HL-60 (cell line): ENCODE measurements at regions not wholly inside any gene's neighbourhood (a gene's known extent, or its start where the extent isn't known, plus 50 kb on each side); places are given as distances from the start of the nearest gene placed in this dataset.

ENCODE experiments used
- GABPA ChIP-seq: IDR thresholded peaks from 2 replicates; pipeline ENCODE4 v1.6.1; 2012; ENCODE audit warnings: low read depth
- POLR2AphosphoS5 ChIP-seq: IDR thresholded peaks from 2 replicates; pipeline ENCODE4 v1.6.1; 2012; ENCODE audit warnings: low read depth
- SPI1 ChIP-seq: IDR thresholded peaks from 2 replicates; pipeline ENCODE4 v1.6.1; 2012; ENCODE audit warnings: low read depth, mild to moderate bottlenecking, borderline replicate concordance
- TF ChIP-seq, protein P1 (sequence below): IDR thresholded peaks from one replicate; pipeline ENCODE4 v1.5.1; 2011; ENCODE audit warnings: low read length, control low read depth, inconsistent platforms; ENCODE audit not compliant: insufficient read depth
- TF ChIP-seq, protein P2 (sequence below): IDR thresholded peaks from 2 replicates; pipeline ENCODE4 v1.6.1; 2012; ENCODE audit warnings: low read depth; ENCODE audit not compliant: insufficient replicate concordance

DNA sequence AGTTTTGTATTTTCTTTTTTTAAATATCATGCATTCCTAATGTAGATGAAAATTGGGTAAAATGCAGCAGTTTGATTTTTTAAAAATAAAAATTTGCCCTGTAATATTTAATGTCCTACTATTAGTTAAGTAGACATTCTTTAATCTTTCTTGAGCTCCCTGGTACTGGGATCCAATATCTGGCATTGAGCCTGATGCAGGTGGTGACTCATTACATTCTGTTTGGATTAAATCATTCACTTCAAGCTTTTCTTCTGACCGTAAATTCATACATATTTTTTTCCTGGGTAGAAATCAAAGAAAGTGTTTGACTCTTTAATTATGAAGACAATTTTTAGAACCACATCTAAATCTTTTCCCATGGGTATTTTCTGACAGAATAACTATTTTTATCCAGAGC, 768.8 kb upstream of the SLC35B3 start:
- TF ChIP-seq, protein P1, sequence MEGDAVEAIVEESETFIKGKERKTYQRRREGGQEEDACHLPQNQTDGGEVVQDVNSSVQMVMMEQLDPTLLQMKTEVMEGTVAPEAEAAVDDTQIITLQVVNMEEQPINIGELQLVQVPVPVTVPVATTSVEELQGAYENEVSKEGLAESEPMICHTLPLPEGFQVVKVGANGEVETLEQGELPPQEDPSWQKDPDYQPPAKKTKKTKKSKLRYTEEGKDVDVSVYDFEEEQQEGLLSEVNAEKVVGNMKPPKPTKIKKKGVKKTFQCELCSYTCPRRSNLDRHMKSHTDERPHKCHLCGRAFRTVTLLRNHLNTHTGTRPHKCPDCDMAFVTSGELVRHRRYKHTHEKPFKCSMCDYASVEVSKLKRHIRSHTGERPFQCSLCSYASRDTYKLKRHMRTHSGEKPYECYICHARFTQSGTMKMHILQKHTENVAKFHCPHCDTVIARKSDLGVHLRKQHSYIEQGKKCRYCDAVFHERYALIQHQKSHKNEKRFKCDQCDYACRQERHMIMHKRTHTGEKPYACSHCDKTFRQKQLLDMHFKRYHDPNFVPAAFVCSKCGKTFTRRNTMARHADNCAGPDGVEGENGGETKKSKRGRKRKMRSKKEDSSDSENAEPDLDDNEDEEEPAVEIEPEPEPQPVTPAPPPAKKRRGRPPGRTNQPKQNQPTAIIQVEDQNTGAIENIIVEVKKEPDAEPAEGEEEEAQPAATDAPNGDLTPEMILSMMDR = no peak
- TF ChIP-seq, protein P2, sequence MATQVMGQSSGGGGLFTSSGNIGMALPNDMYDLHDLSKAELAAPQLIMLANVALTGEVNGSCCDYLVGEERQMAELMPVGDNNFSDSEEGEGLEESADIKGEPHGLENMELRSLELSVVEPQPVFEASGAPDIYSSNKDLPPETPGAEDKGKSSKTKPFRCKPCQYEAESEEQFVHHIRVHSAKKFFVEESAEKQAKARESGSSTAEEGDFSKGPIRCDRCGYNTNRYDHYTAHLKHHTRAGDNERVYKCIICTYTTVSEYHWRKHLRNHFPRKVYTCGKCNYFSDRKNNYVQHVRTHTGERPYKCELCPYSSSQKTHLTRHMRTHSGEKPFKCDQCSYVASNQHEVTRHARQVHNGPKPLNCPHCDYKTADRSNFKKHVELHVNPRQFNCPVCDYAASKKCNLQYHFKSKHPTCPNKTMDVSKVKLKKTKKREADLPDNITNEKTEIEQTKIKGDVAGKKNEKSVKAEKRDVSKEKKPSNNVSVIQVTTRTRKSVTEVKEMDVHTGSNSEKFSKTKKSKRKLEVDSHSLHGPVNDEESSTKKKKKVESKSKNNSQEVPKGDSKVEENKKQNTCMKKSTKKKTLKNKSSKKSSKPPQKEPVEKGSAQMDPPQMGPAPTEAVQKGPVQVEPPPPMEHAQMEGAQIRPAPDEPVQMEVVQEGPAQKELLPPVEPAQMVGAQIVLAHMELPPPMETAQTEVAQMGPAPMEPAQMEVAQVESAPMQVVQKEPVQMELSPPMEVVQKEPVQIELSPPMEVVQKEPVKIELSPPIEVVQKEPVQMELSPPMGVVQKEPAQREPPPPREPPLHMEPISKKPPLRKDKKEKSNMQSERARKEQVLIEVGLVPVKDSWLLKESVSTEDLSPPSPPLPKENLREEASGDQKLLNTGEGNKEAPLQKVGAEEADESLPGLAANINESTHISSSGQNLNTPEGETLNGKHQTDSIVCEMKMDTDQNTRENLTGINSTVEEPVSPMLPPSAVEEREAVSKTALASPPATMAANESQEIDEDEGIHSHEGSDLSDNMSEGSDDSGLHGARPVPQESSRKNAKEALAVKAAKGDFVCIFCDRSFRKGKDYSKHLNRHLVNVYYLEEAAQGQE = no peak
- TF ChIP-seq POLR2AphosphoS5 = no peak
- no peak for TF ChIP-seq SPI1
- no peak for TF ChIP-seq GABPA
